Spleen (tissue), 11 donors: ENCODE measurements at regions not wholly inside any gene's neighbourhood (a gene's known extent, or its start where the extent isn't known, plus 50 kb on each side); places are given as distances from the start of the nearest gene placed in this dataset.

Experiments
- DNase-seq: peaks from one replicate; pipeline ENCODE4 v3.0.0-alpha.2; 2020
- H3K27ac ChIP-seq, 8 donors: fragments of 200-600 bp; sonication (generic) in 7 of 8; 1 replicate in 4 of 8; 2 replicates in 4 of 8; pipeline versions ENCODE4 v1.5.0 to v1.8.0; 2016 to 2021; ENCODE audit warnings: inconsistent platforms in 4 of 8, mild to moderate bottlenecking in 4 of 8, moderate library complexity in 1 of 8
- H3K27me3 ChIP-seq, 7 donors: fragments of 200-600 bp; sonication (generic) in 6 of 7; replicated peaks in 1 of 7; 1 replicate in 4 of 7; 2 replicates in 3 of 7; pipeline versions ENCODE4 v1.5.0 to v1.8.0; 2016 to 2021; ENCODE audit warnings: inconsistent platforms in 3 of 7, mild to moderate bottlenecking in 1 of 7
- H3K36me3 ChIP-seq, 6 donors: fragments of 200-600 bp; sonication (generic) in 5 of 6; 1 replicate in 4 of 6; 2 replicates in 2 of 6; pipeline versions ENCODE4 v1.5.0 to v1.8.0; 2016 to 2021; ENCODE audit warnings: inconsistent platforms in 2 of 6
- H3K4me1 ChIP-seq, 6 donors: fragments of 200-600 bp; sonication (generic) in 5 of 6; 1 replicate in 3 of 6; 2 replicates in 3 of 6; pipeline versions ENCODE4 v1.5.0 to v1.8.0; 2016 to 2021; ENCODE audit warnings: inconsistent platforms in 3 of 6
- H3K4me3 ChIP-seq, 8 donors: fragments of 200-600 bp; sonication (generic) in 7 of 8; 1 replicate in 4 of 8; 2 replicates in 4 of 8; pipeline versions ENCODE4 v1.5.0 to v1.8.0; 2016 to 2021; ENCODE audit warnings: inconsistent platforms in 4 of 8, mild to moderate bottlenecking in 4 of 8, moderate library complexity in 2 of 8
- H3K9me3 ChIP-seq, 8 donors: fragments of 200-600 bp; sonication (generic) in 7 of 8; 1 replicate in 4 of 8; 2 replicates in 4 of 8; pipeline versions ENCODE4 v1.5.0 to v1.8.0; 2016 to 2021; ENCODE audit warnings: inconsistent platforms in 4 of 8
- POLR2A ChIP-seq, 3 donors: fragments of 450-650 bp; IDR thresholded peaks; one replicate each; pipeline ENCODE4 v1.5.1; 2017; ENCODE audit warnings: antibody characterized with exemption in 3 of 3, mild to moderate bottlenecking in 1 of 3
- POLR2AphosphoS5 ChIP-seq, 3 donors: sonication (generic); formaldehyde crosslinking; IDR thresholded peaks; one replicate each; pipeline ENCODE4 v1.5.1; 2017; ENCODE audit warnings: antibody characterized with exemption in 3 of 3
- WGBS, 5 donors: extraction: QIAGEN DNeasy Blood & Tissue Kit in 3 of 5; methylation state at CpG; one replicate each; pipeline versions ENCODE4 v1.1.5 to v1.1.7; 2013 to 2018; 5-methylcytosine and 5-hydroxymethylcytosine counted together
- intact Hi-C: fragments of 100-400 bp; cut with DNase I; formaldehyde crosslinking; loops from one replicate; pipeline ENCODE4 v1.15.0; 2023; ENCODE audit warnings: low total_unique reads
- TF ChIP-seq, protein P1 (sequence below), 11 experiments: fragments of 200-600 bp in 7 of 11; fragments of 450-650 bp in 4 of 11; sonication (generic) in 4 of 11; IDR thresholded peaks in 8 of 11; conservative IDR thresholded peaks in 3 of 11; 1 replicate in 7 of 11; 2 replicates in 4 of 11; pipeline versions ENCODE4 v1.4.0 to v1.8.0; 2016 to 2021; ENCODE audit warnings: antibody characterized with exemption in 11 of 11, inconsistent platforms in 4 of 11, mild to moderate bottlenecking in 1 of 11
- donor health status: healthy with polysubstance abuse.
- donor health status: DM: no; HTN: no; CAD: no; lungs with moderate emphysema.
- donor health status: DM: no; HTN: no; CAD: no.
- donor health status: Bipolar disorder and iron deficiency.
- donor health status: healthy.
- donor health status: DM: no; HTN: no; CAD: no.
- donor health status: DM: yes; HTN: yes; CAD: no.

DNA sequence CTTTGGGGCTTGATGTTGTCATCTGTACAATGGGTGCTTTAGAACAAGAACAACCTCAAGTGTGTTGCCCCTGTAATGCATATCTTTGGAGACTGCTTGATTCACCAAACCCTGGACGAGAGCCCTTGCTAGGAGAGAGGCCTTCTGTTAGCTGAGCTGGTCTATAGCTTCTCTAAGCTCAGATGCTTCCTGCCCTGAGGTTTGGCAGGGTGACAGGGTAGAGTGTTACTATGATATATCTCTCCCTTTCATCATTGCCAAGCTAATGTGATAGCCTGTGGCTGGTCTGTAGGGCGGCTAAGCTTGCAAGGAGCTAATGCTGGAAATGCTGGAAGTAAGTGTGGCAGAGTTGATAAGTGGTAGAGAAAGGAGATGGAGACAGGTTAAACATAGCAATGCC is 364.1 kb downstream of the RPS24 start:
- TF ChIP-seq POLR2AphosphoS5 (IDR thresholded peaks at IDR 0.05) (no peak), POLR2A (IDR thresholded peaks at IDR 0.05) (no peak)
- TF ChIP-seq, protein P1, sequence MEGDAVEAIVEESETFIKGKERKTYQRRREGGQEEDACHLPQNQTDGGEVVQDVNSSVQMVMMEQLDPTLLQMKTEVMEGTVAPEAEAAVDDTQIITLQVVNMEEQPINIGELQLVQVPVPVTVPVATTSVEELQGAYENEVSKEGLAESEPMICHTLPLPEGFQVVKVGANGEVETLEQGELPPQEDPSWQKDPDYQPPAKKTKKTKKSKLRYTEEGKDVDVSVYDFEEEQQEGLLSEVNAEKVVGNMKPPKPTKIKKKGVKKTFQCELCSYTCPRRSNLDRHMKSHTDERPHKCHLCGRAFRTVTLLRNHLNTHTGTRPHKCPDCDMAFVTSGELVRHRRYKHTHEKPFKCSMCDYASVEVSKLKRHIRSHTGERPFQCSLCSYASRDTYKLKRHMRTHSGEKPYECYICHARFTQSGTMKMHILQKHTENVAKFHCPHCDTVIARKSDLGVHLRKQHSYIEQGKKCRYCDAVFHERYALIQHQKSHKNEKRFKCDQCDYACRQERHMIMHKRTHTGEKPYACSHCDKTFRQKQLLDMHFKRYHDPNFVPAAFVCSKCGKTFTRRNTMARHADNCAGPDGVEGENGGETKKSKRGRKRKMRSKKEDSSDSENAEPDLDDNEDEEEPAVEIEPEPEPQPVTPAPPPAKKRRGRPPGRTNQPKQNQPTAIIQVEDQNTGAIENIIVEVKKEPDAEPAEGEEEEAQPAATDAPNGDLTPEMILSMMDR (IDR thresholded peaks at IDR 0.05 in 8 of 11, conservative IDR thresholded peaks at IDR 0.05 in 3 of 11): no peak
- WGBS, 5 donors: 27 to 52% (median 44%) methylated on average over 2 of the region's 2 CpGs
- H3K27me3 ChIP-seq: no peaks in the 10 kb centered on the region
- no peaks in the 10 kb centered on the region for H3K9me3 ChIP-seq
- no peak for DNase-seq
- H3K27ac ChIP-seq: no peak overlapping the region
- H3K4me1 ChIP-seq: peaks cover 0 to 6% (median 0%) of the 10 kb centered on the region in 6 donors
- no peak overlapping the region for H3K4me3 ChIP-seq
- H3K36me3 ChIP-seq: no peaks in the 10 kb centered on the region
- intact Hi-C loops: no loop called here

- H3K36me3 ChIP-seq: no peaks in the 10 kb centered on the region
- TF ChIP-seq, protein P1 (IDR thresholded peaks at IDR 0.05 in 8 of 11, conservative IDR thresholded peaks at IDR 0.05 in 3 of 11): no peak
- TF ChIP-seq POLR2A (IDR thresholded peaks at IDR 0.05): no peak
- no peak for TF ChIP-seq POLR2AphosphoS5 (IDR thresholded peaks at IDR 0.05)
- no peak for DNase-seq
- peaks cover 0 to 6% (median 0%) of the 10 kb centered on the region in 6 donors for H3K4me1 ChIP-seq
- no peak overlapping the region for H3K27ac ChIP-seq
- H3K9me3 ChIP-seq: no peaks in the 10 kb centered on the region
- H3K4me3 ChIP-seq: no peak overlapping the region
- H3K27me3 ChIP-seq: no peaks in the 10 kb centered on the region
- 44 to 83% (median 72%) methylated on average over 2 of the region's 2 CpGs for WGBS, 5 donors
- intact Hi-C loops: no loop called here
Observed at GRCh38 chr10:78398382-78398781, 364.7 kb downstream of the RPS24 start.

GRCh38 chr10:78401624-78402367 is 368.1 kb downstream of the RPS24 start:
- Histone ChIP-seq H3K4me1 (peaks cover 0 to 12% (median 1%) of the 10 kb centered on the region in 6 donors), H3K27ac (peak overlapping the region in 2 of 8 donors; percentile 1 to 16), H3K9me3 (no peaks in the 10 kb centered on the region), H3K36me3 (no peaks in the 10 kb centered on the region), H3K4me3 (no peak overlapping the region), H3K27me3 (peaks cover 0 to 16% (median 0%) of the 10 kb centered on the region in 7 donors)
- TF ChIP-seq, protein P1 (IDR thresholded peaks at IDR 0.05 in 8 of 11, conservative IDR thresholded peaks at IDR 0.05 in 3 of 11): no peak
- TF ChIP-seq POLR2A (IDR thresholded peaks at IDR 0.05): no peak
- no peak for TF ChIP-seq POLR2AphosphoS5 (IDR thresholded peaks at IDR 0.05)
- intact Hi-C loops: no loop called here
- DNase-seq: peak; percentile 51
- WGBS, 5 donors: 80 to 90% (median 81%) methylated on average over 12 to 13 of the region's 13 CpGs

- WGBS, 5 donors: 40 to 57% (median 44%) methylated on average over 4 of the region's 4 CpGs
- peak; percentile 49 for DNase-seq
Observed at GRCh38 chr10:78402591-78402990, 368.9 kb downstream of the RPS24 start.

More at GRCh38 chr10:78402591-78402990, 368.9 kb downstream of the RPS24 start:
- peaks cover 0 to 24% (median 0%) of the 10 kb centered on the region in 7 donors for H3K27me3 ChIP-seq
- TF ChIP-seq POLR2AphosphoS5 (IDR thresholded peaks at IDR 0.05) (no peak), POLR2A (IDR thresholded peaks at IDR 0.05) (no peak)
- TF ChIP-seq, protein P1 (IDR thresholded peaks at IDR 0.05 in 8 of 11, conservative IDR thresholded peaks at IDR 0.05 in 3 of 11): no peak
- H3K4me1 ChIP-seq: peaks cover 0 to 20% (median 8%) of the 10 kb centered on the region in 6 donors
- intact Hi-C loops: no loop called here
- no peak overlapping the region for H3K4me3 ChIP-seq
- H3K36me3 ChIP-seq: no peaks in the 10 kb centered on the region
- peak overlapping the region in 1 of 8 donors; percentile 16 for H3K27ac ChIP-seq
- no peaks in the 10 kb centered on the region for H3K9me3 ChIP-seq
